Stimulated activated CD4-positive, alpha-beta T cell treated with anti-CD3 and anti-CD28 coated beads, Interleukin-4, amount 100 ng/mL, for 48 hours (primary cell): ENCODE measurements at regions not wholly inside any gene's neighbourhood (a gene's known extent, or its start where the extent isn't known, plus 50 kb on each side); places are given as distances from the start of the nearest gene placed in this dataset.

Source experiments
- DNase-seq, 2 donors: peaks; one replicate each; pipeline ENCODE4 v3.0.0-alpha.2; 2020; ENCODE audit warnings: low read depth in 2 of 2

- DNase-seq = no peak
Measured at GRCh38 chr2:6288791-6289190, 576.9 kb downstream of the CMPK2 start.

GRCh38 chr2:6290217-6291015 is 575.3 kb downstream of the CMPK2 start:
- no peak for DNase-seq

GRCh38 chr2:6294791-6295190 is 570.9 kb downstream of the CMPK2 start:
- DNase-seq = no peak

- no peak for DNase-seq
Measured at GRCh38 chr2:6297238-6297637, 568.5 kb downstream of the CMPK2 start.

- DNase-seq = no peak
Measured at GRCh38 chr2:6301426-6301825, 564.3 kb downstream of the CMPK2 start.

- DNase-seq = no peak
Measured at GRCh38 chr2:6308986-6309385, 556.7 kb downstream of the CMPK2 start.

- DNase-seq = no peak
Measured at GRCh38 chr2:6309415-6310255, 556.1 kb downstream of the CMPK2 start.

GRCh38 chr2:6310256-6311215 is 555.2 kb downstream of the CMPK2 start:
- DNase-seq = no peak

- no peak for DNase-seq
Measured at GRCh38 chr2:6312367-6312766, 553.3 kb downstream of the CMPK2 start.

GRCh38 chr2:6314218-6314960 is 551.3 kb downstream of the CMPK2 start:
- no peak for DNase-seq

GRCh38 chr2:6325616-6326015 is 540.1 kb downstream of the CMPK2 start:
- no peak for DNase-seq

GRCh38 chr2:6326958-6327357 is 538.7 kb downstream of the CMPK2 start:
- DNase-seq = no peak

- no peak for DNase-seq
Measured at GRCh38 chr2:6336752-6337471, 528.8 kb downstream of the CMPK2 start.

GRCh38 chr2:6337472-6337820 is 528.3 kb downstream of the CMPK2 start:
- no peak for DNase-seq

GRCh38 chr2:6341588-6342129 is 524.0 kb downstream of the CMPK2 start:
- DNase-seq = no peak

GRCh38 chr2:6342273-6342920 is 523.3 kb downstream of the CMPK2 start:
- no peak for DNase-seq

- DNase-seq = no peak
Measured at GRCh38 chr2:6343076-6343475, 522.6 kb downstream of the CMPK2 start.

GRCh38 chr2:6352247-6352646 is 513.5 kb downstream of the CMPK2 start:
- no peak for DNase-seq

GRCh38 chr2:6352906-6353515 is 512.7 kb downstream of the CMPK2 start:
- no peak for DNase-seq
